GM12872 (cell line): ENCODE measurements at regions not wholly inside any gene's neighbourhood (a gene's known extent, or its start where the extent isn't known, plus 50 kb on each side); places are given as distances from the start of the nearest gene placed in this dataset.

Source experiments
- CTCF ChIP-seq: IDR thresholded peaks from 3 replicates; pipeline ENCODE4 v1.5.1; 2011; ENCODE audit warnings: low read depth, mild to moderate bottlenecking, low read length, moderate library complexity; ENCODE audit not compliant: insufficient read depth

GRCh38 chr6:74642101-74642500, 563.8 kb downstream of the COL12A1 start:
- TF ChIP-seq CTCF, result no peak

GRCh38 chr6:74638412-74638811, 567.4 kb downstream of the COL12A1 start:
- no peak for TF ChIP-seq CTCF

GRCh38 chr6:74632196-74632875, 573.5 kb downstream of the COL12A1 start:
- no peak for TF ChIP-seq CTCF

GRCh38 chr6:74631564-74631963, 574.3 kb downstream of the COL12A1 start:
- no peak for TF ChIP-seq CTCF

- TF ChIP-seq CTCF, result no peak
These were observed 579.6 kb downstream of the COL12A1 start for GRCh38 chr6:74626288-74626687.

GRCh38 chr6:74623027-74623426, 582.8 kb downstream of the COL12A1 start:
- TF ChIP-seq CTCF, result no peak

GRCh38 chr6:74611220-74611619, 594.6 kb downstream of the COL12A1 start:
- no peak for TF ChIP-seq CTCF

- TF ChIP-seq CTCF, result no peak
These were observed 595.5 kb downstream of the COL12A1 start for GRCh38 chr6:74610352-74610751.
